HuH-7 (cell line): ENCODE measurements at regions not wholly inside any gene's neighbourhood (a gene's known extent, or its start where the extent isn't known, plus 50 kb on each side); places are given as distances from the start of the nearest gene placed in this dataset.
"Not testable (repeated sequence)": the region's sequence is repeated elsewhere in the genome, so short reads cannot be mapped to it uniquely, and the experiment has no call there.

Experiments
- DNase-seq: peaks from one replicate; pipeline ENCODE4 v3.0.0; 2011; ENCODE audit warnings: low spot score

- no peak for DNase-seq
Measured at GRCh38 chr11:39674024-39674423, 1785.4 kb downstream of the LRRC4C start.

DNA sequence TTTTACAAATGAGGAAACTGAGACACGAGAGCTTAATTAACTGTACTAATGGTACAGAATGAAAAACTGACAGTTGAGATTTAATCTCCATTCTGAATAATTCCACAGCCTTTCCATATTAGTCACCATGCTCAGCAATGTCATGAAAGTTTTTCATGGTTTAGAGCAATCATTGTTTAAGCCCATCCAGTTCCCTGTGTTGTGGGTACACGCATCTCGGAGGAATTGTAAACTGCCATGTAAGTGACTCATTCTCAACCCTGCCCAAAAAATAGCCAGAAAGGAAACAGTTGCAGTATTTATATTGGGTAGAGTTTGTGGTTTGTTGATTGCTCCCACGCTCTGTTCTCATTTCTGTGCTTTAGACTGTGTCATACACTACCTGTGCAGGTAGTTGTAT is 1790.8 kb downstream of the LRRC4C start:
- DNase-seq, result no peak

- no peak for DNase-seq
Measured at GRCh38 chr11:39664023-39664422, 1795.4 kb downstream of the LRRC4C start.

DNA sequence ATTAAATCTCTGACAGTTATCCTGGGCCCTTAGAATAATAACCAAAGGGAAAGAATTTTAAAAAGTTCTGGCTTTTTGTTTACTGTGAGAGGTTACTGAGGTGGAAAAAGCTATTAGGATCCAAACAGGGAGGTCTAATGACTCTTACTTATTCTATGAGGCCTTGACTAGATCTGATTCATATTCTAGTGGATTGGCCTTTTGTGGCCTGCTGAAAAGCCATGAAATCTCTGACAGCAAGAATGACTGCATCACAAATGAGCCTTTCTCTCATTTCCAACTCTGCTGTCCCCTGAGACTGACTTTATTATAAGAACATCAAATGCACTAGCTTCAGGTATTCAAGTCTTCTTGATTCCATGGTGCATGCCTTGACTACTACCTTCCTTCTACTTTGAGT is 1797.6 kb downstream of the LRRC4C start:
- DNase-seq, result no peak

DNA sequence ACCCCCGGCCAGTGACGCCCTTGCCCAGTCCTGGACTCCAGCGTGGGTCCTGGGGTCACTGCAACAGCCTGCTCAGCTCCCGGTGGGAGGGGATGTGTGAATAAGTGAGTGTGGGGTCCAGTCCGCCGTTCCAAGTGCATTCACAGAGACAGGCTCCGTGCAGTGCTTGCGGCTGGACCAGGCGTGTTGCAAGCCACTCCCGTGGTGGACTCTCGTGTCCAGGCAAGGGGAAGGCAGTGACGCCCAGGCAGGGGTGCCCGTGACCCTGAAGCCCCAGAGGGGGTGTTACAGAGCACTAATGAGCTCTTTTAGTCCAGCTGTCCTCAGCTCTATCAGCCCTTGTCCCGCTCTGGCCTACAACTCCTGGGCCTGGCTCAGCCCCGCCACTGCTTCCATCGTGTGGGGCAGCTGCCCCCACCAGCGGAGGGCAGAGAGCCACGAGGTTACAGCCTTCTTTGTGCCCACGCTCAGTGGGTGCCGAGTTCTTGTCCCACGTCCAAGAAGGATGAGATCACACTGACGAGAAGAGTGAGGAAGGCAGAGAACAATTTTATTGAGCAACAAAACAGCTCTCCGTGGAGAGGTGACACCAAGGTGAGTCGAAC is 1807.5 kb downstream of the LRRC4C start:
- DNase-seq, result no peak

DNA sequence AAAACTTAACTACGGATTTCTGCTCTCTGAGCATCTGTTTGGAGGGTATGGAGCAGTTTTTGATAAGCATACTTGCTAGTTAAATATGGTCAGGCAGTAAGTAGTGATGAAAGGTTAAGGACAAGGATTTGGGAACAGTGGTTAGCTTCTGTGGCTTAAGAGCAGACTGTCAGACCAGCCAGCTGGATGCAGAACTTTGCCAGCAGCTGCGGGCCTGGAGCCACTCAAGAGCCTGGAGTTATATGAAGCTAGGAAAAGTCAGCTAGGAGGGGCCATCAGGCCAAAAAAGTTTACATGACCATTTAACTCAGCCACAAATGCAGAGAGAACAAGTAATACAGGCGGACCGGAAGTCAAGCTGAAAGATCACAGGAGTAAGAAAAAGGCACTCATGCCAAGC is 1817.7 kb downstream of the LRRC4C start:
- DNase-seq, result no peak

DNA sequence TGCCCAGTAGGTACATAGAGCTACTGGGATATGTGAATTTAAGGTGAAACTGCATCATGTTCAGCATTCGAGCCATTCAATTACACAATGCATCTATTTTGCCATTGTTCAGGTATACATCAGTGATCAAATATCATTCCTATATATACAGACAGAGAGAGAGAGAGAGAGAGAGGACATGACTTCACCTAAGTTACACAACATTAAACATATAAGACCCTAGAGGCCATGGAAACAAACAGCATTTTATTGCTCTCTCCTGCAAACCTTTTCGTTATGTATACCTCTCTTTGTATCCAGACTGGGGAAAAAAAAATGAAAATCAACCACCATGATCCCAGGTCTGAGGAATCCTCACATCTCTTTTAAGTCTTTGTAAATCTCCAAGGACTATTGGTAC is 1829.1 kb downstream of the LRRC4C start:
- peak; percentile 13 for DNase-seq

DNA sequence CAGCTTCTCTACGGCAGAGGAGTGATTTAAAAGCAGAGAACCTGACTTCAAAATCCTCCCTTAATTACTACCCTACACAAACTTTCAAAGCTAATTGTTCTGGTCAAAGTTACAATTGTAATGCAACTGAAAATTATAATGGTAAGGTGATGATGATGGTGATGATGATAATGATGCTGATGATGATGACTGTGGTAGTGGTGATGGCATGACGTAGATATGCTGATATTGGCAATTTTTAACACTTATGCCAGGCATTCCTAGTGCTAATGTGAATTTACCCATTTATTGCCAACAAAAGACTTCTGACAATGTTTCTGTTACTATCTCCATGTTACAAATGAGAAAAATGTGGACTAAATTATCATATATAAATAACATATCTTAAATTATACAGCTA is 1831.1 kb downstream of the LRRC4C start:
- DNase-seq, result no peak

DNA sequence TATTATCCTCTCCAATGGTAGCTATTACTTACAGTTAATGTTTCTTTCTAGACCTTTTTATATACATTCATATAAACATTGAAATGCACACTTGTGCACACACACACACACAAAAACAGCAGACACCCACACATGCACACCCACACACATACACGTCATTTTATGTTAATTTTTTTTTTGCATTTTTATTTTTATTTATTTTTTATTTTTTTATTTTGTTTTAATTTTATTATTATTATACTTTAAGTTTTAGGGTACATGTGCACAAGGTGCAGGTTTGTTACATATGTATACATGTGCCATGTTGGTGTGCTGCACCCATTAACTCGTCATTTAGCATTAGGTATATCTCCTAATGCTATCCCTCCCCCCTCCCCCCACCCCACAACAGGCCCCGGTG is 1839.1 kb downstream of the LRRC4C start:
- not testable (repeated sequence) for DNase-seq

DNA sequence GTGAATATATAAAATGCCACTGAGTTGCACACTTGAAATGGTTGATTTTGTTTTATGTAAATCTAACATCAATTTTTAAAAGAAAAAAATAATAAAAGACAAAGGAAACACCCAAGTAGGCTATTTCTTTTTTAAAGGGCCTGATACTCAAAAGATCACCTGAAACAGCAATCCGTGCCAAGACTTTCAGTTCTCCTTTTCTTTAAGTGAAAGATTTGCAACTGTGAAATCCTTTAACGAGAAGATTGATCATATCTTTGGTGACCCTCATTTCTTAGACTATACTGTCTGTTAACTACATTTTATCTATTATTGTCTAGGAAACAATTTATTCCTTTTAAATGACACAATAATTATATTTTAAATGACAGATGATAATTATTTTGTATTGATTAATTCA is 1841.5 kb downstream of the LRRC4C start:
- DNase-seq, result no peak

DNA sequence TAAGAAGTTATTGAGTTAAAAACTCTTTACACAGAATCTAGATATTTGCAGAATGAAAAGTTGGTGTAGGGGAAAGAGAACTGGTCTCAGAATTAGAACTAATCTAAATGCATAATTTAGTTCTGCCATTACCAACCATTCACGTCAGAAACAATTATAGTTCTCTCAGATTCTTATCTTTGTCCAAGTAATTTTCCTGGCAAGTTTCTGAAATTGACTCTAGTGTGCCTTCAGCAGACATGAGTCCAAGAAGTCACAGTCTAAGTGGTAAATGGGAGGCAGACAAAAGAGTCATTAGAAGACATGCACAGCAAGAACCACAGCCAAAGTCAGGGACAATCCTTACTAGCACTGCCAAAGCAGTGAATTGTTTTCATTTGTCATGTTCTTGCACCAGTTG is 1870.1 kb downstream of the LRRC4C start:
- no peak for DNase-seq

GRCh38 chr11:39586036-39586435 is 1873.4 kb downstream of the LRRC4C start:
- DNase-seq, result no peak

GRCh38 chr11:39571081-39571480 is 1888.4 kb downstream of the LRRC4C start:
- no peak for DNase-seq

DNA sequence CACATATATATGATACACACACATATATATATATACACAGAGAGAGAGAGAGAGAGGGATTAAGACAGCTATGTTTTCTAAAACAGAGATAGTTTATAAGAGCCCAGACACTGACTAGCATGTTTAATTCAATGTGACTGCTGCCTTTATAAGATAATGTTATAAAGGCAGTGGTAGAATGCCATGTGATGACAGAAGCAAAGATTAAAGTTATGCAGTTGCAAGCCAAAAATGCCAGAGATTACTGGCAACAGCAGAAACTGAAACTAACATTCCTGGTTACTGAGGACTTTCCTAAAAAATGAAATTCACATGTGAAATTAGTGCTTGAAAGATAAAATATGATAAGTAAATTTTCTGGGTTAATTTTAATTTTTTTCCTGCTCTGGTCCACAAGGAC is 1888.9 kb downstream of the LRRC4C start:
- no peak for DNase-seq

GRCh38 chr11:39569789-39570188 is 1889.7 kb downstream of the LRRC4C start:
- no peak for DNase-seq

DNA sequence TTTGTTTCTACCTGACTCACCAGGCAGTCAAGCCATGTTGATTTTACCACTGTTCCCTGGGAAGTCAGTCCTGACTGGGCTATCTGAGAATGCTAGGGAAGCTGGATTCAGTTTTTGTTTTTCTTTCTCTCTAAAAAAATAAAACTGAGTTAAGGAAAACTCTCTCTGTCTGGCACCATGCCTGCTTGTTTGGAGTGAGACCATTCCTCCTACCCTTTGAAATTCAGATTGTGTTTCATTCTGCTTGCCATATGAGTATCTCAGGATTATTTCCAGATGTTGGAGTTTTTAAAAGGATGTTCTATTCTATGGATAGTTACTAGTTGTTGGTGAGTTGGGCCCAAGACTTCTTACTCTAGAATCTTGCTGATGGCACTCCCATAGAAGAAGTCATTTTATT is 1917.0 kb downstream of the LRRC4C start:
- no peak for DNase-seq

GRCh38 chr11:39541945-39542351 is 1917.5 kb downstream of the LRRC4C start:
- peak; percentile 3 for DNase-seq

DNA sequence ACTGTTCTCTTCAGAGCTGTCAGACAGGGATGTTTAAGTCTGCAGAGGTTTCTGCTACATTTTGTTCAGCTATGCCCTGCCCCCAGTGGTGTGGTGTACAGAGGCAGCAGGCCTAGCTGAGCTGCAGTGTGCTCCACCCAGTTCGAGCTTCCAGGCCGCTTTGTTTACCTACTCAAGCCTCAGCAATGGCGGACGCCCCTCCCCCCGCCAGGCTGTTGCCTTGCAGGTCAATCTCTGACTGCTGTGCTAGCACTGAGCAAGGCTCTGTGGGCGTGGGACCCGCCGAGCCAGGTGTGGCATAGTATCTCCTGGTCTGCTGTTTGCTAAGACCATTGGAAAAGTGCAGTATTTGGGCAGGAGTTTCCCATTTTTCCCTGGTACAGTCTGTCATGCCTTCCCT is 1923.1 kb downstream of the LRRC4C start:
- DNase-seq, result peak; percentile 2
